Body of pancreas (tissue), 4 donors: ENCODE measurements at regions not wholly inside any gene's neighbourhood (a gene's known extent, or its start where the extent isn't known, plus 50 kb on each side); places are given as distances from the start of the nearest gene placed in this dataset.
"Not testable (repeated sequence)": the region's sequence is repeated elsewhere in the genome, so short reads cannot be mapped to it uniquely, and the experiment has no call there.

Experiments
- ATAC-seq: fragments of 150-250 bp; one replicate; pipeline ENCODE4 v1.9.1; 2016
- DNase-seq, 4 donors: peaks; one replicate each; pipeline ENCODE4 v3.0.0-alpha.2; 2019
- H3K27ac ChIP-seq, 4 donors: fragments of 200-600 bp; sonication (generic); 1 replicate in 3 of 4; 2 replicates in 1 of 4; pipeline versions ENCODE4 v1.5.1 to v1.6.1; 2016 to 2019; ENCODE audit warnings: mild to moderate bottlenecking in 1 of 4, mixed read lengths in 1 of 4, moderate library complexity in 1 of 4
- H3K27me3 ChIP-seq, 2 donors: fragments of 200-600 bp; sonication (generic); one replicate each; pipeline ENCODE4 v1.6.0; 2016; ENCODE audit warnings: mild to moderate bottlenecking in 1 of 2
- H3K36me3 ChIP-seq, 2 donors: fragments of 200-600 bp; sonication (generic); replicated peaks in 1 of 2; 2 replicates each; pipeline ENCODE4 v1.5.1; 2016; ENCODE audit warnings: low read depth in 2 of 2; ENCODE audit not compliant: insufficient read depth in 1 of 2
- H3K4me1 ChIP-seq: fragments of 200-600 bp; sonication (generic); one replicate; pipeline ENCODE4 v1.6.0; 2016
- H3K4me3 ChIP-seq, 2 donors: fragments of 200-600 bp; sonication (generic); 1 replicate in 1 of 2; 2 replicates in 1 of 2; pipeline ENCODE4 v1.5.1; 2016 to 2019
- H3K9me3 ChIP-seq, 3 donors: fragments of 200-600 bp; sonication (generic); 1 replicate in 2 of 3; 2 replicates in 1 of 3; pipeline ENCODE4 v1.5.1; 2016
- POLR2A ChIP-seq, 3 donors: fragments of 450-650 bp; IDR thresholded peaks; one replicate each; pipeline ENCODE4 v1.6.1; 2016; ENCODE audit warnings: antibody characterized with exemption in 3 of 3, mild to moderate bottlenecking in 2 of 3
- WGBS, 2 donors: methylation state at CpG; one replicate each; pipeline ENCODE4 v1.1.5; 2017; 5-methylcytosine and 5-hydroxymethylcytosine counted together
- intact Hi-C: fragments of 100-400 bp; cut with DNase I; formaldehyde crosslinking; loops from one replicate; pipeline ENCODE4 v1.15.1; 2023
- TF ChIP-seq, protein P1 (sequence below), 7 experiments: fragments of 450-650 bp in 4 of 7; fragments of 200-600 bp in 3 of 7; sonication (generic) in 3 of 7; IDR thresholded peaks; one replicate each; pipeline ENCODE4 v1.5.1; 2016 to 2019; ENCODE audit warnings: antibody characterized with exemption in 7 of 7

DNA sequence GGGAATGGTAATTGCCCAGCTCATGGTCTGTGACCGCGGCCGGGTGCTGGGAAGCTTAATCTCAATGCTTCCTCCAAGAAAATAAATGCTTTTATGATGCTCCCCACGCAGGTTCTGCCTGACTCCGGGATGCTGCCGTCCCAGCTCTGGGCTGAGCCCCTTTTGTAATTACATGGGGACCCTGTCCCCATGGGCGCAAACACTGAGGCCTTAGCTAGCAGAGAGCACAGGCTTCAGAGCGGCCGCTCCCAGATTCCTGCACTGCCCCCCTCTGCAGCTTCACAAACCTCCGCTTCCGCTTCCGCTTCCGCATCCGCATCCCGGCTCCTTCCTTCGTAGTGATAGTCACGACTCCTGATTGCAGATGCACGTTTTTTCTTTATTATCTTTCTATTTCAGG lies 129.5 kb downstream of the KIF26A start:
- Histone ChIP-seq H3K36me3 (no peaks in the 10 kb centered on the region), H3K4me3 (no peak overlapping the region), H3K27me3 (no peaks in the 10 kb centered on the region), H3K9me3 (no peaks in the 10 kb centered on the region), H3K4me1 (no peaks in the 10 kb centered on the region), H3K27ac (no peak overlapping the region)
- intact Hi-C loops: no loop called here
- no peak for ATAC-seq
- TF ChIP-seq, protein P1, sequence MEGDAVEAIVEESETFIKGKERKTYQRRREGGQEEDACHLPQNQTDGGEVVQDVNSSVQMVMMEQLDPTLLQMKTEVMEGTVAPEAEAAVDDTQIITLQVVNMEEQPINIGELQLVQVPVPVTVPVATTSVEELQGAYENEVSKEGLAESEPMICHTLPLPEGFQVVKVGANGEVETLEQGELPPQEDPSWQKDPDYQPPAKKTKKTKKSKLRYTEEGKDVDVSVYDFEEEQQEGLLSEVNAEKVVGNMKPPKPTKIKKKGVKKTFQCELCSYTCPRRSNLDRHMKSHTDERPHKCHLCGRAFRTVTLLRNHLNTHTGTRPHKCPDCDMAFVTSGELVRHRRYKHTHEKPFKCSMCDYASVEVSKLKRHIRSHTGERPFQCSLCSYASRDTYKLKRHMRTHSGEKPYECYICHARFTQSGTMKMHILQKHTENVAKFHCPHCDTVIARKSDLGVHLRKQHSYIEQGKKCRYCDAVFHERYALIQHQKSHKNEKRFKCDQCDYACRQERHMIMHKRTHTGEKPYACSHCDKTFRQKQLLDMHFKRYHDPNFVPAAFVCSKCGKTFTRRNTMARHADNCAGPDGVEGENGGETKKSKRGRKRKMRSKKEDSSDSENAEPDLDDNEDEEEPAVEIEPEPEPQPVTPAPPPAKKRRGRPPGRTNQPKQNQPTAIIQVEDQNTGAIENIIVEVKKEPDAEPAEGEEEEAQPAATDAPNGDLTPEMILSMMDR (IDR thresholded peaks at IDR 0.05): no peak
- TF ChIP-seq POLR2A (IDR thresholded peaks at IDR 0.05): no peak
- DNase-seq: peak in 2 of 4 donors; percentile 1 to 3
- 64 to 79% methylated on average over 18 of the region's 18 CpGs for WGBS, 2 donors

DNA sequence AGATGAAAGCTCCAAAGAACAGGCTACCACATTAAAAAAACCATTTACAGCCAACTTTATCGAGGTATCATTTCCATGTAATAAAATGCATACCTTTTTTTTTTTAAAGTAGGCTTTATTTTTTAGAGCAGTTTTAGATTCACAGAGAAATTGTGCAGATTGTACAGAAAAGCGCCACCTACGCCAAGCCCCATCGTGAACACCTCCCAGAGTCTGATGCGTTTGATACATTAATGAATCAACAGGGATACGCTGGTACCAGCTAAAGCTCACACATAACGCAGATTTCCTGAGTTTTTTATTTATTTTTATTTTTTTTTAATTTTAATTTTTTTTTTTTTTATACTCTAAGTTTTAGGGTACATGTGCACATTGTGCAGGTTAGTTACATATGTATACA lies 129.9 kb downstream of the KIF26A start:
- TF ChIP-seq, protein P1 (IDR thresholded peaks at IDR 0.05): no peak
- H3K27me3 ChIP-seq: no peaks in the 10 kb centered on the region
- WGBS, 2 donors: 83 to 90% methylated on average over 7 of the region's 7 CpGs
- H3K4me1 ChIP-seq: no peaks in the 10 kb centered on the region
- no peaks in the 10 kb centered on the region for H3K36me3 ChIP-seq
- ATAC-seq (no peak), DNase-seq (no peak)
- no peak overlapping the region for H3K27ac ChIP-seq
- no peaks in the 10 kb centered on the region for H3K9me3 ChIP-seq
- H3K4me3 ChIP-seq: no peak overlapping the region
- intact Hi-C loops: no loop called here

DNA sequence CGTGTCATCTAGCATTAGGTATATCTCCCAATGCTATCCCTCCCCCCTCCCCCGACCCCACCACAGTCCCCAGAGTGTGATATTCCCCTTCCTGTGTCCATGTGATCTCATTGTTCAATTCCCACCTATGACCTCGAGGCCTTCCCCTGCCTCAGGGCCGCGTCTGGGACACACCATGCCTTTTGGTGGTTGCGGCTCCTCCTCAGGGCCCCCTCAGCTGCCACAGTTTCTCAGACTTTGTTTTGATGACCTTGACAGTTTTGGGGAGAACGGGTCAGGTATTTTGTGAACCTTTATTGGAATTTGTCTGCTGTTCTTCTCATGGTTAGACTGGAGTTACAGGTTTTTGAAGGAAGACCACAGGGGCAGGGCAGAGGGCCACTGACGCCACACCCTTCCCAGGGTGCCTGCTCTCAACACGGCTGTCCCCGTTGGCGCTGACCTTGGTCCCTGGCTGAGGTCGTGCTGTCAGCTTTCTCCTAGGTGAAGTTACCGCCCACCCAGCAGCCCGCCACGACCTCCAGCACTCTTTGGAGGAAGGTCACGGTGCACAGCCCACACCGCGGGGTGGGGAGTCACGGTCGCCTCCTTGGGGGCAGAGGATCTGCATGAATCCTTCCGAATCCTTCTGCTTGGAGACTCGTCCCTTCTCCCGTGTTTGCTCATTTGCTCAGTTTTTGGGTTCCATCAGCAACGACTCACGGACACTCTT lies 130.5 kb downstream of the KIF26A start:
- WGBS, 2 donors: 69 to 83% methylated on average over 17 to 24 of the region's 25 CpGs
- DNase-seq (peak in 3 of 4 donors; percentile 2 to 7 (median 6)), ATAC-seq (no peak)
- H3K36me3 ChIP-seq: no peaks in the 10 kb centered on the region
- H3K4me3 ChIP-seq: no peak overlapping the region
- H3K9me3 ChIP-seq: no peaks in the 10 kb centered on the region
- H3K4me1 ChIP-seq: no peaks in the 10 kb centered on the region
- H3K27me3 ChIP-seq: no peaks in the 10 kb centered on the region
- no peak overlapping the region for H3K27ac ChIP-seq
- intact Hi-C loops: no loop called here
- TF ChIP-seq POLR2A (IDR thresholded peaks at IDR 0.05): no peak
- TF ChIP-seq, protein P1 (IDR thresholded peaks at IDR 0.05): no peak

DNA sequence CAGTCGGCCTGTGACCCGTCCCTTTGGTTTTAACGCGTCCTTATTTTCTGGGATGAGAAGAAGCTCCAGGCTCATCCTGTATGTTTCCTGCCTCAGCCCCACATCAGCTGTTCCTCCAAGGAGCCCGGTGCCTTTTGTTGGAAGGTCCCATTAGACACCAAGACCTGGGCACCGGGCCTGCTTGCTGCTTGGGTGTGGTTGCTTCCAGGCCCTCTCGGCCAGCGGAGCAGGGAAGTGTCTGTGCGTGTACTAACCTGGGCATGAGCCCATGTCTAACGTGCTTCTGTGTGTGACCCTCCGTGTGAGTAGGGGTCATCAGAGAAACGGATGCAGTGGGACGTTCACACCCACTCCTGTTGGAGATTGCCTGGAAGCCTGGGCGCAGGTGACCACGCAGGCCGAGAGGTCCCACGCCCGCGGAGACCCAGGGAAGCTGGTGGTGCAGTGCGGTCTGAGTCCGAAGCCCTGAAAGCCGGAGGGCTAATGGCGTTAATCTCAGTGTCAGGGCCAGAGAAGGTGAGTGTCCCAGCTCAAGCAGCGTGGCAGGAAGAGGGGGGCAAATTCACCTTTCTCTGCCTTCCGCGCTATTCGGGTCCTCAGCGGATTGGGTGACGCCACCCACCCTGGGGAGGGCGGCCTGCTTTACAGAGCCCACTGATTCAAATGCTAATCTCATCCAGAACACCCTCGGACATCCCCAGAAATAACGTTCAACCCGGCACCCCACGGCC lies 131.3 kb downstream of the KIF26A start:
- H3K27ac ChIP-seq, H3K27me3 ChIP-seq, H3K4me1 ChIP-seq, H3K4me3 ChIP-seq, intact Hi-C loops, H3K36me3 ChIP-seq, H3K9me3 ChIP-seq, ATAC-seq: not testable (repeated sequence)
- 88% methylated on average over 17 to 31 of the region's 34 CpGs for WGBS, 2 donors
- DNase-seq: peak in 3 of 4 donors; percentile 2 to 5 (median 3)

DNA sequence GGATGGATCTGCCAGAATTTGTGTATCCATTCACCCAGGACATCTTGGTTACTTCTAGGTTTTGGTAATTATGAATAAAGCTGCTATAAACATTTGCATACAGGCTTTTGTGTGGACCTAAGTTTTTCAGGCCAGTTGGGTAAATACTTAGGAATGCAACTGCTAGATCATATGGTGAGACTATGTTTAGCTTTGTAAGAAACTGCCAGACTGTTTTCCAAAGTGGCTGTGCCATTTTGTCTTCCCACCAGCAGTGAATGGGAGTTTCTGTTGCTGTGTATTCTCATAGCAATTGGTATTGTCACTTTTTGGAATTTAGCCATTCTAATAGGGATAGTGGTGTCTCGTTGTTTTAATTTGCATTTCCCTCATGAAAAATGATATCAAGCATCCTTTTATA lies 133.0 kb downstream of the KIF26A start:
- intact Hi-C loops: no loop called here
- no peak overlapping the region for H3K27ac ChIP-seq
- H3K36me3 ChIP-seq: no peaks in the 10 kb centered on the region
- TF ChIP-seq POLR2A (IDR thresholded peaks at IDR 0.05): no peak
- TF ChIP-seq, protein P1 (IDR thresholded peaks at IDR 0.05): no peak
- 55 to 75% methylated on average over 1 of the region's 1 CpG for WGBS, 2 donors
- H3K9me3 ChIP-seq: no peaks in the 10 kb centered on the region
- no peaks in the 10 kb centered on the region for H3K27me3 ChIP-seq
- H3K4me1 ChIP-seq: no peaks in the 10 kb centered on the region
- no peak for DNase-seq
- no peak overlapping the region for H3K4me3 ChIP-seq
- ATAC-seq: no peak
